ENCODE measurements at regions not wholly inside any gene's neighbourhood (a gene's known extent, or its start where the extent isn't known, plus 50 kb on each side); places are given as distances from the start of the nearest gene placed in this dataset.
"Not testable (repeated sequence)": the region's sequence is repeated elsewhere in the genome, so short reads cannot be mapped to it uniquely, and the experiment has no call there.

GRCh38 chr13:48843630-48844380 is 131.9 kb upstream of the FNDC3A start:
- no peak for DNase-seq

GRCh38 chr13:48844676-48845075 is 131.0 kb upstream of the FNDC3A start:
- no peak for DNase-seq

- DNase-seq: peak in 1 of 58 donors; percentile 11
These were observed 126.2 kb upstream of the FNDC3A start for GRCh38 chr13:48849515-48849914.

- no peak for DNase-seq
These were observed 124.0 kb upstream of the FNDC3A start for GRCh38 chr13:48851707-48852106.

DNA sequence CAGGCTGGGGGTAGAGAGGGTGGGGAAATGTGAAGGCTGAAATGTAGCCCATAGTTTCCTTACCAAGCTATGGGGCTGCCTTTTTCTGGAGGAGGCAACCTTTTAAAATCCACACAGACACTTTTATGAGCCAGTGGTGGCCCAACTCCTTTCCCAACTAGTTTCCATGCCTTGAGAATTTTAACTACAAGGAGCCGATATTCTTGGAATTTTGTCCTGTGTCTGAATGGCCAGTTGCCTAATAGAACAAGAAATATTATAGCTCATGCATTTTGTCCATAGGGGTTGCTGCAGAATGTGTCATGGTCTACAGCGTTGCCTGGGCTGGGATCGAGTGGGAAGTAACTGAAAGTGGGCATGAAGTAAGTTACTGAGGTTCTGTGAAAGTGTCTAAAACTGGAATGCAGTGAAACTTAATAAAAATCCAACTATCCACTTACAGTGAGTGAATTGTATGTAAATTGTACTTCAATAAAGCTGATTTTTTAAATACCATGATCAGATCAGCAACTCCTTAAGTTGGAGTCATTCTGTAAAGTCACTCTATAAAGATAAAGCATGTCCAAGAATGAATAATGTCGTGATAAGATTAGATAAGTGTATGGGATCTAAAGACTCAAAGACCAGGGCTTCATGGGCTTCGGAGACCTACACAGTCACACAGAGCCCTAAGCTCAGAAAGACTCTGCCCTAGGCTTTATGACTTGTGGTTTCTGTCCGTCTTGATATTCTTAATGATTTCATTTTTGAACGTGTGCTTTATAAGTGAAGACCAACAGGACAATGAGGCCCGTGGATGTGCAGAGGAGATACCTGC is 122.6 kb upstream of the FNDC3A start:
- DNase-seq: no peak

- no peak for DNase-seq
These were observed 122.0 kb upstream of the FNDC3A start for GRCh38 chr13:48853728-48854102.

DNA sequence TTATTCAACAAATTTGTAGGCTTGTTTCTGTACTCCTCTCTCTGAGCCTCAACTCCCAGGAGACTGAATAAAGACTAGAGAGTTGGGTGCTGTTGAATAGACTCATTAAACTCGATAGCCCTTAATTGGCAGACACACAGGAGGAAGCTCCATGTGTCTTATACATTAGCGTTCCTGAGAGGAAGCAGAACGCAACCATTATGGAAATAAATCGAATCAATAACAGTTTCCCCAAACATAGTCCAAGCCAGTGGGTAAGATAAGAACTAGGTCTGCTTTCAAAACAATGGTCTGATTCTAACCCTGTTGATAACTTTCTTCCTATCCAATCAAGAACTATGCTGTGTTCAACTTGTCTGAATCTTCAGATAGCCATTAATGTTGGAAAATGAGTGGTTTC is 118.1 kb upstream of the FNDC3A start:
- DNase-seq: no peak

DNA sequence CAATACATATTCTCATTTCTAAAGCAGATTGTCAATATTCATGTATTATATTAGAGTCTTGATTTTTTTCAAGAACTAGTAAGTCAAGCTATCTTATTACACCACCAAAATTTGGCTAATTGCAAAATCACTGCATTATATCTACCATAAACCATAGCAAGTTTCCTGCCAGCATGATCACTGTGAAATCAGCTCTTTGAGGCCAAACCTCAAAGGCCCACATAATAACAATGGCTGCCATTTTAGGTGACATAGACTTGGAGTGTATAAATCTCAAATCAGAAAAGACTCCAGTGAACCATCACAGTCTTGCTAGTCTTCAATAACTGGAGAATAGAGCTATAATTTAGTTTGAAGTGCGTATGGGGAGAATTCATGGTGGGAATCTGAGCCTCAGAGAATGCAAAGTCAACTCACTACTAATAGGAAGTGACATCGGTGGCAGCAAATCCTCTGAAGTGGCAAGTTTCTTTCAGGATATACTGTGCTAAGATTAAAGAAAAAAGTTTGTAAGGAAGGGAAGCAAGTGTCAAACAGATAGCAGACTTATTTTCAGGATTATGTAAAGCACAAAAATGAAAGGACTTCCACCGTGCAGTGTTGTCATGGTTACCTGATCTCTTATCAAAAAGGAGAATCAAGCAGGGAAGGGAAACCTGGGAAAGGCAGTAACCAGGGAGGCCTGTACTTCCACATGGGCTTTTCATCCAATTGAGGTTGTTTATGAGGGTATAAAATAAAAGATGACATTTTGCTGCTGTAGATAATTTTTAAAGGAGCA is 117.4 kb upstream of the FNDC3A start:
- no peak for DNase-seq

DNA sequence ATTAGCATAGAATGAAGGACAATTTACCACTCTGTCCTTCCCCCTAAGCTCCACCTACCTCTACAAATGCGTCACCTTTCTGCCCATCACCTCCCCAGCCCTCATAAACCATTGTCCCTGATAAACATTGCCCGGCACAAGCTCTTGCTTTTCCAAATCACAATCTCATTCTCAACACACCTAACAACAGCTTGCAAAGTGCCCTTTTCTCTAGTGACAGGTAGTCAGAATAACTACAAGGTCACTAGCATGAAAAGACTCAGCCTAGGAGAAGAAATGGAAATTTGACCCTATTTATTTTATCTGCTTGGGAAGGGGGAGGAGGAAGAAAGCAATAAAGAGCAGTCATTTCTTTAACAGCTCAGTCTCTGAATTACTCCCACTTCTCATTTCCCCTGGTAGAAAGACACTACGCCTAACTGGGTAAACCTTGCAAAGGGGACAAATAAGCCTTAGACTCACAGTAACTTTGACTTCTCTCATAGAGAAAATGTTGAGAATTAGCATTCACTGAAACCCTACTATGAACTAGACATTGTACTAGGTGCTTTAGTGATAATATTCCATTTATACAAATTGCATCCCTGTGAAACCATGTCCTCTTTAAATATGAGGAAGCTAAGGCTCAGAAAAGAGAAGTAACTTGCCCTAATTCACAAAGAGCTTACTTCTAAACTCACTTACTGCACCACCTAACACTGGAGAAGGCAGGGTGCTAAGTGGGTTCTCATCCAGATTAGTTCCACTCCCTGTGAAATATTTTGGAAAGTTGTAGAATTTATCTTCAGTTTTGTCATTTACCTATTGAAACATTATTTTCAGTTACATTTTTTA is 116.2 kb upstream of the FNDC3A start:
- DNase-seq: no peak

DNA sequence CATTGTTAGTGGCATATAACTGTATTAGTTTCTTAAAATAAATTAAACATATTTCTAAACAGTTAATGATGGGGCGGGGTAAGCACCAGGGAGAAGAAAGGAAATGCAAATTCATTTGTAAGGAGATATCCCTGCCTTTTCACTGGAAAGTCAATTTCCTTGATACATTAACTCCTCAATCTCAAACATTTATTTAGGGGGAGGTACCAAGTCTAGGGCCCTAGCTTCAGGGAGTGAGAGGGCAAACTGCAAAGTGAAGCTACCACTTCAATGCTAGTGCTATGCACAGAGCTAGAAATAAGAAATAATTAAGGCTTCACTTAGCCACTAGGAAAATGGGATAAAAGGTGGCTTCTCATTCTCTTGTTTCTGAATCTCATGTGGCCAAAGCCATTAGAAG is 115.3 kb upstream of the FNDC3A start:
- DNase-seq: no peak

- no peak for DNase-seq
These were observed 113.1 kb upstream of the FNDC3A start for GRCh38 chr13:48862572-48862971.

- DNase-seq: no peak
These were observed 111.6 kb upstream of the FNDC3A start for GRCh38 chr13:48864100-48864499.

DNA sequence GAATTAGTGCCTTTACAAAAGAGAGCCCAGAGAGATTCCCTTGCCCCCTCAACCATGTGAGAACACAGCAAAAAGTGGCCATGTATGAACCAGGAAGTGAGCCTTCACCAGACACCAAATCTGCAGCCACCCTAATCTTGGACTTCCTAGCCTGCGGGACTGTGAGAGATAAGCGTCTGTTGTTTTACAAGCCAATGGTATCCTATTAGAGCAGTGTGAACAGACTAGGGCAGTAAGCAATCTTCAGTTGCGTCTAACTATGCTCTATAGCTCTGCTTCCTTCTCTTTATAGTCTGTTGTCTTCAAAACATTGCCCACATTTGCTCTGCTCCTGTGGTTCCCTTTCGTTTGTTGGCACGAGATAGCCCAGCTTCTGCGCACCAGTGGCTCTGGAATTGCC is 109.5 kb upstream of the FNDC3A start:
- DNase-seq: no peak

GRCh38 chr13:48873081-48873480 is 102.6 kb upstream of the FNDC3A start:
- no peak for DNase-seq

DNA sequence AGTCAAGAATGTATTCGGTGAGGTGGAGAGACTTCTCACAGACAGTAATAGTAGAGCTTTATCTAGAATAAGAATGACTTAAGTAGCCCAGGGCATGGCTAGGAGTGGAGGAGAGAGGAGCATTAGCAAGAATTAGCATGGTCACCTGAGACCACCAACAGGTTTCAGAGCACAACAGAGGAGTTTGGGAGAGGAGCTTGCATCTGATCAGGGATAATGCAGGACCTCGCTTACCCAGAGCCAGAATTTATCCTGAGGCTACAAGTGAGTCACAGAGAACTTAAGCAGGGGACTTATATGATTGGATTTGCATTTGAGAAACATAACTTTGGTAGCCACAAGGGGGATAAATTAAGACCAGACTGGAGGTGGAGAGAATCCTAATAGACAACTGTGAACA is 102.1 kb upstream of the FNDC3A start:
- DNase-seq: no peak

DNA sequence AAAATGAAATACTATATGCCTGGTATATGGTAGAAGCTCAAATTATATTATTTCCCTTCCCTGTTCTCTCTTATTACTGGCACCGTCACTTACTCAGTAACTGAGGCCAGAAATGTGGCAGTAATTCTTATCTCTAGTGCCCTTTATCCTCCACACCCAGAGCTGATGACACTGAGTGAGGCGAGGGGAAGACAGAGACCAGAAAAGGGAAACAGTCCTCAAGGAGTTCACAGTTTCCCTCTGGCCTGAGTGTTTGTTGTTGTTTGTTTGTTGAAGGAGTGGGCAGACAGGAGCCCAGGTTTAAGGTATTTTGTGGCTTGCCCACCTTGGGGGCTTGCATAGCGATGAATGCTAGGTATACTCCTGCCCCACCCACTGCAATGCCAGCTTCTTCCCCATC is 101.5 kb upstream of the FNDC3A start:
- no peak for DNase-seq

DNA sequence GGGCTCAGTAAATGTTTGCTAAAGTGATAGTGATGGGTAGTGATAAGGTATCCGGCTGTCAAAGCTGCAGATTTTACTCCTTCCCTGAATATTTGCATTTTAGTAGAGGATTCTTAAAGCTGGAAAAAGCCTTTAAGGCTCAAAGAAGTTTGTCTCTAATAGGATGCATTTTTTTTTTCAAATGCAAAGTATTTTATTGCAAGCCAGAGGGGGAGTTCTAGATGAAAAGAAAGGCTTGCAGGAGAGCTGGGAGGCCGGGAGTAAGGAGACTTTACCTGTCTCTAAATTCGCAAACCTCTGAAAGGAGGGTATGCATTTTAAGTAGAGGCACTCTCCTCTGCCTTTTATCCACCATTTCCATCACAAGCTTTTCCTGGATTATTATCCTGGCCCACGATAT is 100.7 kb upstream of the FNDC3A start:
- DNase-seq: no peak

DNA sequence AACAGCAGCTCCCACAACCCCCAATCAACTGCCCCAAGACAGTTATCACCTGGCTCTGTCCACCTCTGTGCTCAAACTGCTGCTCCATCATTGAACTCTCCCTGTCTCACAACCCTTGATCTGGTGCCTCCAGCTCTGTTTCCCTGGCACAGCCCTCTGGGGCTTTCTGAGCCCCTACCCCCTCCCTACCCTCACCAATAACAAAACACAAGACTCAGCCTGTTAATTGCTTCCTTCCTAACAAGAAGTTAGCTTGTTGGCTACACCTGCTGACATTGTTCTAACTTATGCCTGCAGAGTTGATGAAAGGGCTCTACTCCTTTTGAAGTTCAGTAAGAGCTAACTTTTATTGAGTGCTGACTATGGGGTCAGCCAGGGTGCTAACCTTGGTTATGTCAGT is 99.4 kb upstream of the FNDC3A start:
- no peak for DNase-seq

DNA sequence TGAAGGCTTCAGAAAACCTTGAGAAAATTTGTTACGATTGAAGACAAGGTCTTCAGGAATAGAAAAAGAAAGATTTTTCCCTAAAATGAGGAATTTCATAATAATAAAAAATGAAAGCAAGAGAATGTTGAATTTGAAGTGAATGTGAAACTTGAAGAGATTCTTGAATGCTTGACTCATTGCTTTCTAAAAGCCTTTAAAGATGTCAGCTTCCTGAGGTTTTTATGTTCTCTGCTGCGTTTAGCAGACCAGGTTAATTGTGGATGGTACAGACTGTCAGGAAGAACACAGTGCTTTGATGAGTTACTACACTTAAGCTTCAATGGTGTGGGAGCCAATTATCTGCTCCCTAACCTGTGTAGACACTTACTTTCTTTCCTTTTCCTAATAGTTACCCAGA is 96.3 kb upstream of the FNDC3A start:
- DNase-seq: no peak

DNA sequence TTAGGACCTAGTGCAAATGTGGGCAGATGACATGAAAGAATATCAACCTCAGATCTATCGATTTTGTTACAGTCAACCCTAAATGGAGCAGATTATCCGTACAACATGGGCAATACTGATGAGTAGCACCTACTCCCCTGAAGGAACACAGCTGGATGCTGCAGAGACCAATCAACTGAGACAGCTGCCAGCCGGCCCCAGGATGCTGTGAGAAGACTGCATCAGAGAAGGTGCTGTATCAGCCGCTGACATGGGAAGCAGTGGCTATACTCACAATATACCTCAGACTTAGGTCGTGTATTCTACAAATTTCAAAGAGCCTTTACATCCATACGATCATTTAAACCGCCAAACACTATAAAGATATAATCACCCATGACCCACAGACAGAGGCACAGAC is 95.9 kb upstream of the FNDC3A start:
- no peak for DNase-seq

DNA sequence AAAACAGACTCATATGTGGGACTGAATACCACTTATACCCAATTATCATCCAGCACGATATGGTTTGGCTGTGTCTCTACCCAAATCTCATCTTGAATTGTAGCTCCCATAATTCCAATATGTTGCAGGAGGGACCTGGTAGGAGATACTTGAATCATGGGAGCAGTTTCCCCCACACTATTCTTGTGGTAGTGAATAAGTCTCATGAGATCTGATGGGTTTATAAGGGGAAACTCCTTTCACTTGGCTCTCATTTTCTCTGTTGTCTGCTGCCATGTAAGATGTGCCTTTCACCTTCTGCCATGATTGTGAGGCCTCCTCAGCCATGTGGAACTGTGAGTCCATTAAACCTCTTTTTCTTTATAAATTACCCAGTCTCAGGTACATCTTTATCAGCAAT is 91.9 kb upstream of the FNDC3A start:
- not testable (repeated sequence) for DNase-seq

Data from anterior cingulate cortex (tissue), 58 donors.